Heart right ventricle (tissue), 16 donors: ENCODE measurements at regions not wholly inside any gene's neighbourhood (a gene's known extent, or its start where the extent isn't known, plus 50 kb on each side); places are given as distances from the start of the nearest gene placed in this dataset.

Source experiments
- ATAC-seq, 8 donors: fragments of 200-7000 bp; cut with Tn5 transposase; one replicate each; pipeline ENCODE4 v1.9.1; 2020; ENCODE audit warnings: mild to moderate bottlenecking in 8 of 8, moderate library complexity in 8 of 8, moderate number of reproducible peaks in 1 of 8
- DNase-seq, 2 donors: peaks; one replicate each; pipeline ENCODE4 v3.0.0-alpha.2; 2020
- H3K27ac ChIP-seq, 10 donors: fragments of 200-600 bp; sonication (generic) in 2 of 10; one replicate each; pipeline versions ENCODE4 v1.5.0 to v1.8.0; 2020 to 2022; ENCODE audit warnings: mild to moderate bottlenecking in 3 of 10
- H3K27me3 ChIP-seq, 7 donors: fragments of 200-600 bp; one replicate each; pipeline ENCODE4 v1.8.0; 2021 to 2022; ENCODE audit warnings: mild to moderate bottlenecking in 2 of 7
- H3K36me3 ChIP-seq, 9 donors: fragments of 200-600 bp; sonication (generic) in 1 of 9; one replicate each; pipeline versions ENCODE4 v1.5.0 to v1.8.0; 2020 to 2022; ENCODE audit warnings: mild to moderate bottlenecking in 2 of 9
- H3K4me1 ChIP-seq, 9 donors: fragments of 200-600 bp; sonication (generic) in 1 of 9; one replicate each; pipeline versions ENCODE4 v1.5.0 to v1.8.0; 2020 to 2022; ENCODE audit warnings: mild to moderate bottlenecking in 4 of 9
- H3K4me3 ChIP-seq, 10 donors: fragments of 200-600 bp; sonication (generic) in 2 of 10; one replicate each; pipeline versions ENCODE4 v1.5.0 to v1.8.0; 2020 to 2022; ENCODE audit warnings: mild to moderate bottlenecking in 7 of 10, moderate library complexity in 2 of 10
- H3K9me3 ChIP-seq, 11 donors: fragments of 200-600 bp in 10 of 11; sonication (generic) in 2 of 11; one replicate each; pipeline versions ENCODE4 v1.5.0 to v1.8.0; 2013 to 2022; ENCODE audit warnings: mild to moderate bottlenecking in 2 of 11, control low read depth in 1 of 11, moderate library complexity in 1 of 11
- WGBS, 2 donors: extraction: QIAGEN DNeasy Blood & Tissue Kit; methylation state at CpG; one replicate each; pipeline ENCODE4 v1.1.7; 2013; ENCODE audit warnings: inconsistent platforms in 1 of 2; 5-methylcytosine and 5-hydroxymethylcytosine counted together
- intact Hi-C, 10 donors: fragments of 100-400 bp; cut with DNase I; formaldehyde crosslinking; loops; one replicate each; pipeline versions ENCODE4 v1.11.1 to v1.14.2; 2022
- TF ChIP-seq, protein P1 (sequence below), 9 donors: fragments of 200-600 bp; sonication (generic) in 2 of 9; IDR thresholded peaks; one replicate each; pipeline versions ENCODE4 v1.5.0 to v1.8.0; 2021 to 2022; ENCODE audit warnings: antibody characterized with exemption in 9 of 9, mild to moderate bottlenecking in 5 of 9, moderate library complexity in 1 of 9
- donor health status: Arrhythmogenic right ventricular cardiomyopathy.
- donor health status: ischemic (EF 13 %, LVEDD 7.1; RV severe dilation, severe dysfunction).
- donor health status: healthy with polysubstance abuse.
- donor health status: DM: no; HTN: yes; CAD: no.
- donor health status: DM: no; HTN: no; CAD: no.
- donor health status: ischemic (EF 25% LVEDD 6.9; RV normal size, moderate dysfunction).
- donor health status: ischemic (EF 25% LVEDD 5.7; RV mildly dilated, moderate dysfunction).
- donor health status: healthy.
- donor health status: DM: yes; HTN: yes; CAD: no.
- donor health status: Ischemic cardiomyopathy.
- donor health status: ischemic (EF 35%, LVEDD 5.7; RV mildly dilated, moderate dysfunction).
- donor health status: nonischemic (EF 11% LVEDD 7.7; RV severe dilation, severe dysfunction).
- donor health status: DM: yes; HTN: yes; CAD: no.
- donor health status: PGD.
- donor health status: ischemic (EF 29% LVEDD 5.4; RV normal size, mild dysfunction).
- donor health status: nonischemic (EF 23%, LVEDD 6.1; RV moderate dilation, normal function).

DNA sequence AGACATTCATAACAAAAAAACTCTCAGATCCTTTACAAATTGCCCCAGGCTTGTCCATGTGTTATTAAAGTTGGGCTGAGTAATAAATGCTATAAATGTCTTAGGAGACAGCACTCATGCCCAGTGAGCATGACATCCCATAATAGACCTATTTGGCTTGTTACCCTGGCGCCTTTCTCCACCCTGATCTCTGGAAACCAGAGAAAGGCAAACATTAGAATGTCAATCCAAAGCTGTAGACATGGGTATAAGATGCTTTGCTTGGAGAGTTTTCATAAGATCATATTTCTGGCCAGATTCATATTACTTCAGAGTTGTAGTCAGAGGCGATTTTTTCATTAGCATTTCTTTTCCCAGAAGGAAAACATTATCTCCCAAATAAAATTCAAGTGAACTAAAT, 161.3 kb upstream of the UBASH3B start:
- peaks cover 0 to 28% (median 14%) of the 10 kb centered on the region in 9 donors for H3K4me1 ChIP-seq
- no peaks in the 10 kb centered on the region for H3K27me3 ChIP-seq
- no peak overlapping the region for H3K27ac ChIP-seq
- TF ChIP-seq, protein P1, sequence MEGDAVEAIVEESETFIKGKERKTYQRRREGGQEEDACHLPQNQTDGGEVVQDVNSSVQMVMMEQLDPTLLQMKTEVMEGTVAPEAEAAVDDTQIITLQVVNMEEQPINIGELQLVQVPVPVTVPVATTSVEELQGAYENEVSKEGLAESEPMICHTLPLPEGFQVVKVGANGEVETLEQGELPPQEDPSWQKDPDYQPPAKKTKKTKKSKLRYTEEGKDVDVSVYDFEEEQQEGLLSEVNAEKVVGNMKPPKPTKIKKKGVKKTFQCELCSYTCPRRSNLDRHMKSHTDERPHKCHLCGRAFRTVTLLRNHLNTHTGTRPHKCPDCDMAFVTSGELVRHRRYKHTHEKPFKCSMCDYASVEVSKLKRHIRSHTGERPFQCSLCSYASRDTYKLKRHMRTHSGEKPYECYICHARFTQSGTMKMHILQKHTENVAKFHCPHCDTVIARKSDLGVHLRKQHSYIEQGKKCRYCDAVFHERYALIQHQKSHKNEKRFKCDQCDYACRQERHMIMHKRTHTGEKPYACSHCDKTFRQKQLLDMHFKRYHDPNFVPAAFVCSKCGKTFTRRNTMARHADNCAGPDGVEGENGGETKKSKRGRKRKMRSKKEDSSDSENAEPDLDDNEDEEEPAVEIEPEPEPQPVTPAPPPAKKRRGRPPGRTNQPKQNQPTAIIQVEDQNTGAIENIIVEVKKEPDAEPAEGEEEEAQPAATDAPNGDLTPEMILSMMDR (IDR thresholded peaks at IDR 0.05), result no peak
- intact Hi-C loops, result loop anchor here in 1 of 10 donors (5.0 kb wide), 1 partner anchor 42 kb away; no protein-coding TSS in a partner anchor
- DNase-seq (no peak), ATAC-seq (peak in 2 of 8 donors; percentile 10 to 11)
- 80 to 81% methylated on average over 2 of the region's 2 CpGs for WGBS, 2 donors
- H3K9me3 ChIP-seq, result no peaks in the 10 kb centered on the region
- no peaks in the 10 kb centered on the region for H3K36me3 ChIP-seq
- H3K4me3 ChIP-seq, result no peak overlapping the region

DNA sequence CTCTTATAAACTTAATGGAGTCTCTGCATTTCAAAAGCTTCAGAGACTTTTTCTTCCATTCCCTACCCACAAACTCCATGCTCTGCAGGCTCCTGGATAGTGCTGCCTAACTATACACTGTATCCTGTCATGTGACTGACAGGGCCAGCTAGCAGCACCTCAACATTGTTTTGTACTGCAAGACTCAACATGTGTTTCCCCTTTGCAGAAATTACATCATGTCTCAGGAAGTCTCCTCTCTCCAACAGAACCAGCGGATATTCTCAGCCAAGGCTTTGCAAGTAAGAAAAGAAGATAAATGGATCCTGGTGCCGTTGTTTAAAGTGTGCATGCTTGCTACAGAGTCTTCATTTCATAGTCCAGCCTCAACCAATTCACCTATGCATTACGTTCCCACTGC, 164.0 kb upstream of the UBASH3B start:
- no peaks in the 10 kb centered on the region for H3K27me3 ChIP-seq
- H3K9me3 ChIP-seq, result no peaks in the 10 kb centered on the region
- peak in 1 of 2 donors; percentile 37 for DNase-seq
- WGBS, 2 donors, result 40 to 50% methylated on average over 3 of the region's 3 CpGs
- peaks cover 0 to 28% (median 14%) of the 10 kb centered on the region in 9 donors for H3K4me1 ChIP-seq
- TF ChIP-seq, protein P1 (IDR thresholded peaks at IDR 0.05), result no peak
- intact Hi-C loops, result loop anchor here in 1 of 10 donors (5.0 kb wide), 1 partner anchor 39 kb away; no protein-coding TSS in a partner anchor
- peak in 7 of 8 donors; percentile 79 to 98 (median 92) for ATAC-seq
- no peak overlapping the region for H3K4me3 ChIP-seq
- no peaks in the 10 kb centered on the region for H3K36me3 ChIP-seq
- peak overlapping the region in 8 of 10 donors; percentile 5 to 83 (median 33) for H3K27ac ChIP-seq

GRCh38 chr11:122488892-122489706, 166.4 kb upstream of the UBASH3B start:
- Histone ChIP-seq H3K9me3 (peaks cover 0 to 16% (median 1%) of the 10 kb centered on the region in 11 donors), H3K4me1 (peaks cover 0 to 23% (median 14%) of the 10 kb centered on the region in 9 donors), H3K27me3 (no peaks in the 10 kb centered on the region), H3K4me3 (no peak overlapping the region), H3K36me3 (no peaks in the 10 kb centered on the region), H3K27ac (no peak overlapping the region)
- TF ChIP-seq, protein P1 (IDR thresholded peaks at IDR 0.05), result no peak
- intact Hi-C loops, result no loop called here
- ATAC-seq (no peak), DNase-seq (no peak)
- 81 to 83% methylated on average over 8 of the region's 8 CpGs for WGBS, 2 donors

DNA sequence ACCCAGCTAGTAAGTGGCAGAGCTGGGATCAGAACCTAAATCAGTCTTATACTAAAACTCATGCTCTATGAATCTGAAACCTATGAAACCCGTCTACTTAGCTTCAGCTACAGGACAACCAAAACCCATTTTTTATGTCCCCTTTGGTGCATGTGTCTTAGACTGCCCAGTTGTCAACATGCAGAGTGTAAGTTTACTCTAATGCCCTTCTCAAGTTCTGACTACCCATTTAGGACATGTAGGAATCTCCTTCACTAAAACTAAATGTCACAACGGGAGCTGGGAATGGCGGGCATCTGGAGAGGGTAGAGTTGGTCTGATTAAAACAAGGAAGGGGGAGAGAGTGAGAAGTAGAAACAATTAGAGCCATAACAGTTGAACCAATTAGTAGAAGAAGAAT, 167.9 kb upstream of the UBASH3B start:
- Histone ChIP-seq H3K27me3 (no peaks in the 10 kb centered on the region), H3K27ac (no peak overlapping the region), H3K4me3 (no peak overlapping the region), H3K36me3 (no peaks in the 10 kb centered on the region), H3K4me1 (peaks cover 0 to 21% (median 14%) of the 10 kb centered on the region in 9 donors), H3K9me3 (peaks cover 0 to 30% (median 16%) of the 10 kb centered on the region in 11 donors)
- ATAC-seq, result no peak
- intact Hi-C loops, result no loop called here
- TF ChIP-seq, protein P1 (IDR thresholded peaks at IDR 0.05), result no peak
- DNase-seq, result no peak
- WGBS, 2 donors, result 94 to 96% methylated on average over 3 of the region's 3 CpGs
